ENCODE measurements at regions not wholly inside any gene's neighbourhood (a gene's known extent, or its start where the extent isn't known, plus 50 kb on each side); places are given as distances from the start of the nearest gene placed in this dataset.

DNA sequence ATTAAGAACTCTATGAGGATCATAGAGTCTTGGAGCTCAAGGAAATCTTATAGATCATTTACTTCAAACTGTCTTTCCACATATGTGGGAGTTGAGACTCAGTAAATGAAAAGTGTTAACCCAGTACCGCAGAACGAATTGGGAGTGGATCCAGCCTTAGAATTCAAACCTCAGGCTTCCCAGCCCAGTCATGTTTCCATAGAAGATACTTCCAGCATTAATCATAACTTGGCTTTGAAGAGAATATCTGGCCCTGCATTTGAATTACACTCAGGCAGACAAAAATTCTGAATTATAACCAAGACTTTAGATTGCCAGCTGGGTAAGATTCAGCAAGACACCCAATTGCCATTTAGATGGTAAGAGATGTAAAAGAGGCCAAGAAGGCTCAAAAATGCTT lies 972.0 kb downstream of the TUSC7 start:
- in situ Hi-C loops (cut with MboI; ENCODE audit: low sequenced_read_pairs) = no loop called here

GRCh38 chr3:117687096-117687495 lies 977.5 kb downstream of the TUSC7 start:
- in situ Hi-C loops (cut with MboI; ENCODE audit: low sequenced_read_pairs) = no loop called here

DNA sequence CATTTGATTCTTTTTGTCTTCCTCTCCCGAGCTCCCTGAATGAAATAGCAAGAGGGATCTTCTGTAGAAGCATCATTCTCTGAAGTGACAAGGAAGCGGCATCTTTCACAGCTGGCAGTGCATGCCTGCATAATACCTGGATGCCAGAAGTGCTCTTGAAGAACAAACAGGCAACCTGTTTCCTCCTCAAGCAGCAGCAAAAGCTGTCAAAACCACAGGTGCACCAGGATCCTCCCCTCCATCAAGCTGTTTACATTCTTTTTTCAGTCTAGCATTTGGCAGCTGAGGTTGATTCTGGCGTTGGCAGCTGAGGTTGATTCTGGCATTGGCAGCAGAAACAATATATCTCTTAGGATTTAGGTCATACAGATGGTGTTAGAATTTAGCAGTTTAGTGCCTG lies 979.0 kb downstream of the TUSC7 start:
- in situ Hi-C loops (cut with MboI; ENCODE audit: low sequenced_read_pairs) = no loop called here

DNA sequence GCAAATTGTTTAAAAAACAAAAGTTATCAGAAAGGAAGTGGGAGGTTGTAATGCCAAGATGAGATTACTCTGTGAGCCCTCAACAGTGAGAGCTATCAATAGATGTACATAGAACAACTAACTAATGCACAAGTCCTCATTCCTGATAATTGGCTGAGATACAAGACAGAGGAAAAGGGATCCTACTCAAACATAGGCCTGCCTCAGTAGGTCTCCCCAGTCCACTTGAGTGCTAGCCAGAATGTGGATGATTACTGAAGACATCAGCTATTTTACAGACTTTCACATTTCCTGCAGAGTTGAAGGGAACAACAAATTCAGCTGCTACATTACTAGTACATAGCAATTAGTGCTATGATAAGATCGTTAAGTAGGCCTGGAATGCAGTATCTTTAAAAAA lies 981.9 kb downstream of the TUSC7 start:
- in situ Hi-C loops (cut with MboI; ENCODE audit: low sequenced_read_pairs) = no loop called here

- in situ Hi-C loops (cut with MboI; ENCODE audit: low sequenced_read_pairs) = no loop called here
Measured at GRCh38 chr3:117692416-117692995, 982.9 kb downstream of the TUSC7 start.

DNA sequence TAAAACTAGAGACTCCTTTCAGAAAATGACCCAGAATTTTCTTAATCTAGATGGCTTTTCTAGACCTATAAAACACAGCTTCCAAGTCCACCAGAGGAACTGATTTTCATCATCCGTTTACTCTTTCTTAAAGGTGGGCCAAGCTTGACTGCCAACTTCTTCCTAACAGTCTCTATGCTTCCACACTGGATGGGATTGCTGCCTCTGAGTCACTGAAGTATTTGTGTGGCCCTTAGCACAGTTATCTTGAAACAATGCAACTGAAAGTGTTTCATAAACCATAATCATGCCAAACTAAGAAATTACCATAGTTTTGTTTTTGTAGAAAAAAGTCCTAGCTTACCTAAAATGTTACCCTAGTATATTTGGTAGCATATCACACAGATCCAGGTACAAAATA lies 985.7 kb downstream of the TUSC7 start:
- in situ Hi-C loops (cut with MboI; ENCODE audit: low sequenced_read_pairs) = no loop called here

- in situ Hi-C loops (cut with MboI; ENCODE audit: low sequenced_read_pairs) = no loop called here
Measured at GRCh38 chr3:117695871-117696645, 986.5 kb downstream of the TUSC7 start.

- in situ Hi-C loops (cut with MboI; ENCODE audit: low sequenced_read_pairs) = no loop called here
Measured at GRCh38 chr3:117696851-117697407, 987.4 kb downstream of the TUSC7 start.

GRCh38 chr3:117699058-117699457 lies 989.5 kb downstream of the TUSC7 start:
- in situ Hi-C loops (cut with MboI; ENCODE audit: low sequenced_read_pairs) = no loop called here

DNA sequence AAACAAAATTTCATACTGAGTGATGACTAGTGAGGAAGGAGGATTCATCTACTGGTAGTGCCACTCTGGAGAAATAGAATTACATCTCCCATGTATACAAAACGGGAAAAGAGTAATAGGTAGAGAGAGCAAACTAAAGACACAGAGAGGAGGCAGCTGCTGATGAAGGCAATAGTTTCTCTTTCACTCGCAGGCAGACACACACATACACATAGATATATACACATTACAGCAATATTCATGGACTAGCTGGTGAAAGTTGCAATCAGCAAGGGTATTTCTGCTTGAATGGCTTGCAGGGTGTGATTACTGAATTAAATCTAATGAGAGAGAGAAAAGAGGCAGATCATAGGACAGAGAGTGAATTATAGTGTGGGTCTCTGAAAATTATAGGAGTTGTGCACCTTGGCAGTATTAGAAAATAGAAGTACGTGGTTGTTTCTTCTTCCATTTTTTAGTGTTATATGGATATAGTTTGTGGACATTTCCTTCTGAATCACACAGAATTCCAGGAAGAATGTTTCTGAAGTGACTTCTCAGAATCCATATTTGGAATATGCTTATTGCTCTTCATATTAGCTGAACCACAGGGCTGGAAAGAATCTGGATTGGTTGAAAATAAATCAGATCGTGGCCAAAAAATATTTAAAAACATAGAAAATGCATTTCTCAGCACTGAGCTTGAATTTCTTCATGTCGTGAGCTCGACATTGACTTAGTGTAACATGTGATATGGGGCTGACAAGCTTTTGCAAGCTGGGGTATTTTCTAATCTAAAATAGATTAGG lies 991.2 kb downstream of the TUSC7 start:
- in situ Hi-C loops (cut with MboI; ENCODE audit: low sequenced_read_pairs) = no loop called here

GRCh38 chr3:117705011-117705410 lies 995.4 kb downstream of the TUSC7 start:
- in situ Hi-C loops (cut with MboI; ENCODE audit: low sequenced_read_pairs) = no loop called here

- in situ Hi-C loops (cut with MboI; ENCODE audit: low sequenced_read_pairs) = no loop called here
Measured at GRCh38 chr3:117706037-117706436, 996.5 kb downstream of the TUSC7 start.

- in situ Hi-C loops (cut with MboI; ENCODE audit: low sequenced_read_pairs) = no loop called here
Measured at GRCh38 chr3:117706756-117707155, 997.2 kb downstream of the TUSC7 start.

GRCh38 chr3:117708601-117709000 lies 999.0 kb downstream of the TUSC7 start:
- in situ Hi-C loops (cut with MboI; ENCODE audit: low sequenced_read_pairs) = no loop called here

- in situ Hi-C loops (cut with MboI; ENCODE audit: low sequenced_read_pairs) = no loop called here
Measured at GRCh38 chr3:117709108-117709507, 999.5 kb downstream of the TUSC7 start.

- in situ Hi-C loops (cut with MboI; ENCODE audit: low sequenced_read_pairs) = no loop called here
Measured at GRCh38 chr3:117710501-117710900, 1000.9 kb downstream of the TUSC7 start.

DNA sequence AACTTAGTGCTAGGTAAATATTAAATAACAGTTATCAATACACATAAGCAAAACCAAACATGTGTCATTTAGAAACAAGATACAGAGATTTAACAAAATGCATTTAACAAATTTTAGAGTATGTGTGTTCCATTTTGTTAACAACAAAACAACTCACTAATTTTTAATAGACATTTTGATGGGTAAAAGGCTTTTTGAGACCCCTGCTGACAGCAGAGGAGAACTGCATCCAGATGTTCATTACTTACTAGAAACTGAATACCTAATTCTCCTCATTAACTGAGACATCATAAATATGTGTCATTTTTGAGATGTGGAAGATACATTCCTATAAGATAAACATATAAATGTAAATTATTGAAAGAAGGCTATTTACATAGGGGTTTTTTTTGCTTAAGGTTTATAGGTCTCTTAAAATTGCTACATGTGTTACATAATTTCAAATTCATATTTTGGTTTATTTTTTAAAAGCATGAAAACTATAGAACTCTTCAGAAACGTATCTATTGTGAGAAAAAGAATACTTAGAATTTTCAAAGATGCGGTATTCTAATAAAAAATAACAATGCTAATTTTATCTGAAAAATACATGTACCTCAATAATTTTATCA lies 1009.8 kb downstream of the TUSC7 start:
- in situ Hi-C loops (cut with MboI; ENCODE audit: low sequenced_read_pairs) = no loop called here

- in situ Hi-C loops (cut with MboI; ENCODE audit: low sequenced_read_pairs) = no loop called here
Measured at GRCh38 chr3:117721866-117722265, 1012.3 kb downstream of the TUSC7 start.

- in situ Hi-C loops (cut with MboI; ENCODE audit: low sequenced_read_pairs) = no loop called here
Measured at GRCh38 chr3:117722856-117723255, 1013.3 kb downstream of the TUSC7 start.

- in situ Hi-C loops (cut with MboI; ENCODE audit: low sequenced_read_pairs) = no loop called here
Measured at GRCh38 chr3:117723825-117724224, 1014.2 kb downstream of the TUSC7 start.

GRCh38 chr3:117725314-117725713 lies 1015.7 kb downstream of the TUSC7 start:
- in situ Hi-C loops (cut with MboI; ENCODE audit: low sequenced_read_pairs) = no loop called here

Measured in HL-60/S4 treated with phorbol 12-myristate 13-acetate at 8.2 ng/mL for 4 days and 3 days (cell line).